Activated T-cell treated with anti-CD3 and anti-CD28 coated beads, Interleukin-2, amount 50 U/mL, for 48 hours (primary cell): ENCODE measurements at regions not wholly inside any gene's neighbourhood (a gene's known extent, or its start where the extent isn't known, plus 50 kb on each side); places are given as distances from the start of the nearest gene placed in this dataset.

ENCODE experiments used
- DNase-seq, 2 experiments: peaks; one replicate each; pipeline ENCODE4 v3.0.0-alpha.2; 2020

GRCh38 chr10:126787201-126787600 lies 116.7 kb upstream of the C10orf90 start:
- no peak for DNase-seq

- no peak for DNase-seq
Measured at GRCh38 chr10:126795318-126795717, 109.9 kb upstream of the DOCK1 start.

- DNase-seq: no peak
Measured at GRCh38 chr10:126798649-126799048, 106.6 kb upstream of the DOCK1 start.

GRCh38 chr10:126803394-126803793 lies 101.8 kb upstream of the DOCK1 start:
- DNase-seq: no peak

GRCh38 chr10:126804396-126804795 lies 100.8 kb upstream of the DOCK1 start:
- no peak for DNase-seq

- no peak for DNase-seq
Measured at GRCh38 chr10:126806498-126806897, 98.7 kb upstream of the DOCK1 start.

GRCh38 chr10:126806991-126807702 lies 98.1 kb upstream of the DOCK1 start:
- DNase-seq: no peak

GRCh38 chr10:126808103-126808502 lies 97.1 kb upstream of the DOCK1 start:
- no peak for DNase-seq

DNA sequence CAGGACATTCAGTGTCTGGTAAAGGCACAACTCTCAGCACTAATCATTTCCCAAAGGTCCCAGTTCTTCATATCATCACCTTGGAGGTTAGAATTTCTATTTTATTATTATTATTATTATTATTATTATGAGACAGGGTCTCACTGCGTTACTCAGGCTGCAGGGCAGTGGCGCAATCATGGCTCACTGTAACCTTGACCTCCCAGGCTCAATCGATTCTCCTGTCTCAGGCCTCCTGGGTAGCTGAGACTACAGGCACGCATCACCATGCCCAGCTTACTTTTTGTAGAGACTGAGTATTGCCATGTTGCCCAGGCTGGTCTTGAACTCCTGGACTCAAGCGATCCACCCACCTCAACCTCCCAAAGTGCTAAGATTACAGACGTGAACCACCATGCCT lies 91.8 kb upstream of the DOCK1 start:
- no peak for DNase-seq

DNA sequence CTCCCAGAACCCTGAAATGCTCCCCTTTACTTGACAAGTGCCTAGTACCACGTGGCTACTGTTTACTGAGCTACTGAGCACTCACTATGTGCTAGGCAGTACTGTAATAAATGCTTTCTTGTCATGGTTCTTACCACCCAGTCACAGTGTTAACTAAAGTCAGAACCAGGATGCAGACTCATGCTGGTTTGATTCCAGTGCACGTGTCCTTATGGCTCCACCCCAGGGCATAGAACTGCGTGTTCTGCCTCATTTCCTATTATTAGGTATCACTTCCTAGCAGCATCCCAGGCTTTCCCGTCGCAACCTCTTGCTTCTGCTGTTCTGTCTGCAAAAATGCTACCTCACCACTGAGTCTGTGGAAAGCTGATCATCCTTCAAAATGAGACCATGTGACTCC lies 71.7 kb upstream of the DOCK1 start:
- no peak for DNase-seq

DNA sequence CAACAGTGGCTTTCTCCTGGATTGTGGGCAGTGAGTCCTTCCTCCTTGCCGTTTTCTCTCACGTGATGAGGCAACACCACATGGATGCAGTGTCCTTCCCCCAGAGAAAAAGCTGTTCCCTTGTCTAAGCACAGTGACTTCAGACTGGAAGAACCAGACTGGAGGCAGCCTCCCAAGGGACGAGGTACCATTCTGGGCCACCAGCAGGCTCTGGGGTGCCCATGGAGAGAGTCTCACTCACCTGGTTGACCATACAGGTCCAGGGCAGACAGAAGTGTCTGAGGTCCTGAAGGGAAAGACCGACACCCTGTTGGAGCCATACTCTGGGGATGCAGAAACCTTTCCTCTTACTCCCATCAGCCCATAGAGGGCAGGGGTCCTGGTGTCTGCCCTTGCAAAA lies 69.2 kb upstream of the DOCK1 start:
- no peak for DNase-seq

- DNase-seq: no peak
Measured at GRCh38 chr10:126838316-126838715, 66.9 kb upstream of the DOCK1 start.

GRCh38 chr10:126839094-126839761 lies 66.0 kb upstream of the DOCK1 start:
- no peak for DNase-seq

DNA sequence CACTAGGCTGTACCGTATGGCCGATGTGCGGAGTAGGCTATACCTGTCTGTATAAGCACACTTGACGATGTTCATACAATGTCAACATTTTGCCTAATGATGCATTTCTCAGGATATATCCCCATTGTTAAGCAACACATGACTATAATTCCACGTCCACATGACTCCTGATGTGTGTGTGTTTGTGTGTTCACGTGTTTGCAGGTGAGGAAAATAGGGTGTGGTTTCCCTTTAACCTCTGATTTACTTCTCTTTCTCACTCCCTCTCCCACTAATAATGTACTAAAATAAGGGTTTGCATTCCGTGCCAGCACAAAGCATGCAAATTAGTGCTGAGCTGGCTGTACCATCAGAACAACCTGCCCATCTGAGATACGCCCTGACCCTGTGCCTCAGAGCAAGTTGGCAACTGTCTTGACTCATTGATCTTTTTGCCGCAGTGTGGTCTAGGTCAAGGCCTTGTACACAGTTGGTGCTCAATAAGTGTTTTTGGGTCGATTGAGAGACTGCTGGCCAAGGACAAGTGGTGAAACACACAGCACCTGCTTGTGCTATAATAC lies 64.6 kb upstream of the DOCK1 start:
- DNase-seq: no peak

GRCh38 chr10:126841341-126841895 lies 63.8 kb upstream of the DOCK1 start:
- no peak for DNase-seq

- no peak for DNase-seq
Measured at GRCh38 chr10:126842356-126842755, 62.9 kb upstream of the DOCK1 start.

DNA sequence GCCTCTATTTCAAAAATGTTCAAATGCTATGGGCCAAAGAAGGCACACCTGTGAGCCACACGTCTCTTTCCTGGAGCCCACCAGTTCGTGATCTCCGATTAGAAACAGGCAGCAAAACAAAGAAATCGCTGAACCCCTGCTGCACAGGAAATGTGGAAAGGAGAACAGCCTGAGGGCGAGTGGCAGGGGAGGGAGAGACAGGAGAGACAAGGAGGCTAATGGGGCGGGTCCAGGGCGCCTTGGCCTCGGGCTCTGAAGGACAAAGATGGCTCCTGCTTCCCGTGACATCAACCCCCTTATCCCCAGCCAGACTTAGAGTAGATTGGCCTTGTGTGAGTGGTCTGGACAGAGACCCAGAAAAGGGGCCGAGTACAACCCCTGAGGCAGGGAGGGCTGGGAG lies 62.4 kb upstream of the DOCK1 start:
- DNase-seq: no peak

DNA sequence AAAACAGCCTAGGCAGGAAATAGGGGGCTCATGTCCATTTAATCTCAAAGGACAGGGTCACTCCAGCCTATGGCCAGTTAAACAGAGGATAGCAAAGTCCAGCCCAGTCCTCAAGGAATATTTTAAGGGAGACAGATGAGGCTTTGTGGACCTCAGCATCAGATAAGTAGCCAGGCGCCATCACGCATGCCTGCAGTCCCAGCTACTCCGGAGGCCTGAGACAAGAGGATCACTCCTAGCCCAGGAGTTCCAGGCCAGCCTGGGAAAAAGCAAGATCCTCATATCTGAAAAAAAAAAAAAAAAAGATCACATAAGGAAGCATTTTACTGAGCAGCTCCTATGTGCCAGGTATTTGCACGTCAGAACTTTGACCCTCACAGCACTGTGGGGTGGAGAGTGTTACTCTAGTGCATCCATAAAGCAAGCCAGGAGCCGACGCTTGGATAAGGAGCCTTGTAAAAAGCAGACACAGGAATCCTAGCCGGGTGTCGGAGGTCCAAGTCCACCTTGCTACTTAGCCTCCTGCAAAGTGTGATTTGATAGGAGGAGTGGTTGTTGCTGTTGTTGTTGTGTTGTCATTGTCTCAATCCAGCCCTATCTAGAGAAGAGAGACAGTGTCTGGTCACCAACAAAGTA lies 61.8 kb upstream of the DOCK1 start:
- DNase-seq: no peak

GRCh38 chr10:126844406-126844805 lies 60.8 kb upstream of the DOCK1 start:
- DNase-seq: no peak

DNA sequence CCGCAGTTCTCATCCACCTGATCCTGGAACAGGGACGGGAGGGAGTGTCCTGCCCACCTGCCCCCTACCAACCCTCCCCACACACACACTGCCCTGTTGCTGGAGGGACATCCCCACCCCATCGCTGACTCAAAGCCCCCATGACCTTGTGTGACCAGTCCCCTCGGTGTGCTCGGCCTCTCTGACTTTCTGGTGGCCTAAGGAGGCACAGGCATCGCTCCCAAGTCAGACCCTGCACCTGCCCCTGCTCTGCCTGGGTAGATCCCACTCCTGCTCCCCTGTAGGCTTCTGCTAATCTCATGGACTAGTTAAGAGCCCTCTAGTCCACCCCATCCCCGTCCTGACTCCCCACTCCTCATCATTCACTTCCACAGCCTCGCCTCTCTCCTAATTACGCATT lies 58.8 kb upstream of the DOCK1 start:
- DNase-seq: no peak

DNA sequence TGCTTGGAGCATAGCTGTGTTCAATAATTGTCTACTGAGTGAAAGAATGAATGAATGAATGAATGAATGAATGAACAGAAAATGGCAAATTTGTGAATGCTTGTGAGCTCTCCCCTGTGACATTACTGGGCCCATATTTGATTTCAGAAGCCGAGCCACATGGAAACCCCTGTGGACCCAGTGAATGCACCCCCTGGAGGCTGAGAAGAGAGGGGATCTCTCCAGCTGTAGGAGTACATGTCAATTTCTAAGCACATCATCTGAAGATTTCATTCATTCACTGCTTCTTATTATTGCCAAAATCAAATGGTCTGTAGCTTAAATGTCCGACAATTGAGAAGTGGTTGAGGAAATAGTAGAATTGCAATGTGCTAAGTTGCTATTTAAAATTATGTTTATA lies 58.3 kb upstream of the DOCK1 start:
- no peak for DNase-seq

DNA sequence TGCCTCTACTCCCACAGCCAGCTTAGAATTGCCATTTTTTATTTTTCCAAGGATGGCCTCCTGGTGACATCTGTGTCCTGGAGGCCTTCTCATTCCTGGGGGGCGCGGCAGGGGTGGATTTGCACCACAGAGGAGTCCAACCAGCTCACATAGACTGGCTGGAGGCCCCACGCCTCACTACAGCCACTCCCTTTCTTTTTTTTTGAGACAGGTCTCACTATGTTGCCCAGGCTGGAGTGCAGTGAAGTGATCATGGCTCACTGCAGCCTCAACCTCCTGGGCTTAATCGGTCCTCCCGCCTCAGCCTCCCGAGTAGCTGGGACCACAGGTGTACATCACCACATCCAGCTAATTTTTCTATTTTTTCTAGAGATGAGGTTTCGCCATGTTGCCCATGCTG lies 57.6 kb upstream of the DOCK1 start:
- DNase-seq: no peak

- DNase-seq: no peak
Measured at GRCh38 chr10:126849646-126850045, 55.6 kb upstream of the DOCK1 start.
